ENCODE measurements at regions not wholly inside any gene's neighbourhood (a gene's known extent, or its start where the extent isn't known, plus 50 kb on each side); places are given as distances from the start of the nearest gene placed in this dataset.
"Not testable (repeated sequence)": the region's sequence is repeated elsewhere in the genome, so short reads cannot be mapped to it uniquely, and the experiment has no call there.

- DNase-seq: no peak
These were observed 160.9 kb upstream of the CDH5 start for GRCh38 chr16:66205287-66206231.

- DNase-seq: no peak
These were observed 161.7 kb upstream of the CDH5 start for GRCh38 chr16:66204756-66205155.

- no peak for DNase-seq
These were observed 163.0 kb upstream of the CDH5 start for GRCh38 chr16:66203476-66203875.

GRCh38 chr16:66199189-66199588, 167.3 kb upstream of the CDH5 start:
- DNase-seq: no peak

- DNase-seq: no peak
These were observed 167.8 kb upstream of the CDH5 start for GRCh38 chr16:66198641-66199040.

- DNase-seq: no peak
These were observed 168.7 kb upstream of the CDH5 start for GRCh38 chr16:66197668-66198278.

GRCh38 chr16:66196770-66197169, 169.7 kb upstream of the CDH5 start:
- DNase-seq: no peak

- no peak for DNase-seq
These were observed 171.6 kb upstream of the CDH5 start for GRCh38 chr16:66194866-66195265.

GRCh38 chr16:66193543-66194229, 172.8 kb upstream of the CDH5 start:
- no peak for DNase-seq

GRCh38 chr16:66190411-66190810, 176.1 kb upstream of the CDH5 start:
- DNase-seq: no peak

GRCh38 chr16:66189951-66190350, 176.5 kb upstream of the CDH5 start:
- DNase-seq: no peak

GRCh38 chr16:66188917-66189725, 177.4 kb upstream of the CDH5 start:
- no peak for DNase-seq

GRCh38 chr16:66186251-66186785, 180.2 kb upstream of the CDH5 start:
- no peak for DNase-seq

GRCh38 chr16:66182592-66182991, 183.9 kb upstream of the CDH5 start:
- DNase-seq: no peak

- no peak for DNase-seq
These were observed 189.8 kb upstream of the CDH5 start for GRCh38 chr16:66176731-66177130.

- no peak for DNase-seq
These were observed 190.4 kb upstream of the CDH5 start for GRCh38 chr16:66176111-66176510.

GRCh38 chr16:66175636-66176035, 190.9 kb upstream of the CDH5 start:
- no peak for DNase-seq

GRCh38 chr16:66175058-66175457, 191.4 kb upstream of the CDH5 start:
- DNase-seq: no peak

GRCh38 chr16:66173796-66174195, 192.7 kb upstream of the CDH5 start:
- not testable (repeated sequence) for DNase-seq

GRCh38 chr16:66173181-66173580, 193.3 kb upstream of the CDH5 start:
- not testable (repeated sequence) for DNase-seq

GRCh38 chr16:66172463-66172862, 194.0 kb upstream of the CDH5 start:
- DNase-seq: no peak

- DNase-seq: no peak
These were observed 194.9 kb upstream of the CDH5 start for GRCh38 chr16:66171578-66171977.

GRCh38 chr16:66170989-66171388, 195.5 kb upstream of the CDH5 start:
- no peak for DNase-seq

All from cerebellar nuclear complex (tissue), 1 donor.